ENCODE measurements at regions not wholly inside any gene's neighbourhood (a gene's known extent, or its start where the extent isn't known, plus 50 kb on each side); places are given as distances from the start of the nearest gene placed in this dataset.

GRCh38 chr3:5735896-5736295 is 548.4 kb downstream of the EDEM1 start:
- Histone ChIP-seq H3K9me3 (no peaks in the 10 kb centered on the region), H3K36me3 (no peaks in the 10 kb centered on the region), H3K27me3 (replicated peaks in 1 of 7) (no peaks in the 10 kb centered on the region), H3K4me3 (no peak overlapping the region), H3K4me1 (no peaks in the 10 kb centered on the region), H3K27ac (no peak overlapping the region)
- TF ChIP-seq POLR2A (IDR thresholded peaks at IDR 0.05) (no peak), CTCF (IDR thresholded peaks at IDR 0.05 in 8 of 11, conservative IDR thresholded peaks at IDR 0.05 in 3 of 11) (no peak), POLR2AphosphoS5 (IDR thresholded peaks at IDR 0.05) (no peak)
- 70 to 85% (median 76%) methylated on average over 6 of the region's 6 CpGs for WGBS, 5 donors
- intact Hi-C loops (cut with DNase I; ENCODE audit: low total_unique reads) = no loop called here
- DNase-seq = no peak

GRCh38 chr3:5739299-5739935 is 551.9 kb downstream of the EDEM1 start:
- no peak for DNase-seq
- Histone ChIP-seq H3K27ac (no peak overlapping the region), H3K36me3 (no peaks in the 10 kb centered on the region), H3K4me1 (no peaks in the 10 kb centered on the region), H3K9me3 (no peaks in the 10 kb centered on the region), H3K27me3 (replicated peaks in 1 of 7) (no peaks in the 10 kb centered on the region), H3K4me3 (no peak overlapping the region)
- intact Hi-C loops (cut with DNase I; ENCODE audit: low total_unique reads) = no loop called here
- TF ChIP-seq POLR2A (IDR thresholded peaks at IDR 0.05) (no peak), POLR2AphosphoS5 (IDR thresholded peaks at IDR 0.05) (no peak), CTCF (IDR thresholded peaks at IDR 0.05 in 8 of 11, conservative IDR thresholded peaks at IDR 0.05 in 3 of 11) (no peak)
- WGBS, 5 donors = 60 to 86% (median 67%) methylated on average over 3 of the region's 3 CpGs

- intact Hi-C loops (cut with DNase I; ENCODE audit: low total_unique reads) = no loop called here
- TF ChIP-seq CTCF (IDR thresholded peaks at IDR 0.05 in 8 of 11, conservative IDR thresholded peaks at IDR 0.05 in 3 of 11) (no peak), POLR2A (IDR thresholded peaks at IDR 0.05) (no peak), POLR2AphosphoS5 (IDR thresholded peaks at IDR 0.05) (no peak)
- Histone ChIP-seq H3K4me1 (no peaks in the 10 kb centered on the region), H3K36me3 (no peaks in the 10 kb centered on the region), H3K27me3 (replicated peaks in 1 of 7) (no peaks in the 10 kb centered on the region), H3K27ac (no peak overlapping the region), H3K9me3 (no peaks in the 10 kb centered on the region), H3K4me3 (no peak overlapping the region)
- WGBS, 5 donors = 60 to 77% (median 67%) methylated on average over 2 of the region's 2 CpGs
- DNase-seq = no peak
Measured at GRCh38 chr3:5739949-5740348, 552.4 kb downstream of the EDEM1 start.

- TF ChIP-seq POLR2A (IDR thresholded peaks at IDR 0.05) = no peak
- no peak for TF ChIP-seq CTCF (IDR thresholded peaks at IDR 0.05 in 8 of 11, conservative IDR thresholded peaks at IDR 0.05 in 3 of 11)
- TF ChIP-seq POLR2AphosphoS5 (IDR thresholded peaks at IDR 0.05) = no peak
- intact Hi-C loops (cut with DNase I; ENCODE audit: low total_unique reads) = no loop called here
- Histone ChIP-seq H3K27ac (no peak overlapping the region), H3K4me3 (no peak overlapping the region), H3K4me1 (no peaks in the 10 kb centered on the region), H3K36me3 (no peaks in the 10 kb centered on the region), H3K27me3 (replicated peaks in 1 of 7) (no peaks in the 10 kb centered on the region), H3K9me3 (no peaks in the 10 kb centered on the region)
- no peak for DNase-seq
- 87 to 93% (median 91%) methylated on average over 4 of the region's 4 CpGs for WGBS, 5 donors
Measured at GRCh38 chr3:5741017-5741416, 553.5 kb downstream of the EDEM1 start.

All from spleen (tissue), 11 donors.